Stimulated activated CD4-positive, alpha-beta T cell treated with anti-CD3 and anti-CD28 coated beads, Interleukin-2, amount 100 ng/mL, for 48 hours (primary cell): ENCODE measurements at regions not wholly inside any gene's neighbourhood (a gene's known extent, or its start where the extent isn't known, plus 50 kb on each side); places are given as distances from the start of the nearest gene placed in this dataset.
"Not testable (repeated sequence)": the region's sequence is repeated elsewhere in the genome, so short reads cannot be mapped to it uniquely, and the experiment has no call there.

Experiments used
- DNase-seq, 2 donors: peaks; one replicate each; pipeline ENCODE4 v3.0.0-alpha.2; 2020

DNA sequence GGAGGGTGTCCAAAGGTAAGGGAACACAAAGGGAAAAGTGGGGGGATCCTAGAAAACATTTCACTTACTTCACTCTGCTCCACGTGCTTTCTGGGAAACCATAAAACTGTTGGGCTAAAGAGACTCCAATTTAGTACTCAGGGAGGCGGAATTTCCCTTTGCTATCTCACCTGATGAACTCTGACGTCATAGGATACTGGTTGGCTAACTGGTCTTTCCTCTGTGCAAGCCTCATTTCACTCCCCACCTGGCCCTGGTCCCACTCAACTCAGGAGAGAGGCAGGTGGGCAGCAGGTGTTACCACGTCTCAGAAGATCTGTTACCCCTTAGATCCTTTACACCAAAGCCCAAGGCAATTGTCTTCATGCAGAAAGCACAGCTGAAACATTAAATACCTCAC lies 51.8 kb upstream of the PMAIP1 start:
- DNase-seq, result no peak

DNA sequence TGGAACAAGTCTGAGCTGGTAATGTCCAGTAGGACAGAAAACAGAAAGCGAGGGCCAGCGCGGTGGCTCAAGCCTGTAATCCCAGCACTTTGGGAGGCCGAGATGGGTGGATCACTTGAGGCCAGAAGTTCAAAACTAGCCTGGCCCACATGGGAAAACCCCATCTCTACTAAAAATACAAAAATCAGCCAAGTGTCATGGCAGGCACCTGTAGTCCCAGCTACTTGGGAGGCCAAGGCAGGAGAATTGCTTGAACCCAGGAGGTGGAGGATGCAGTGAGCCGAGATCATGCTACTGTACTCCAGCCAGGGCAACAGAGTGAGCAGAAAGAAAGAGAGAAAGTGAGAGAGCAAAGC lies 52.3 kb upstream of the PMAIP1 start:
- not testable (repeated sequence) for DNase-seq

GRCh38 chr18:59846814-59847490 lies 52.8 kb upstream of the PMAIP1 start:
- peak; percentile 19 to 21 for DNase-seq

- no peak for DNase-seq
Measured at GRCh38 chr18:59842947-59843346, 56.8 kb upstream of the PMAIP1 start.

- DNase-seq, result no peak
Measured at GRCh38 chr18:59839931-59840685, 59.7 kb upstream of the PMAIP1 start.

GRCh38 chr18:59839246-59839645 lies 60.5 kb upstream of the PMAIP1 start:
- DNase-seq, result no peak

GRCh38 chr18:59837586-59837985 lies 62.2 kb upstream of the PMAIP1 start:
- peak; percentile 29 to 37 for DNase-seq

- no peak for DNase-seq
Measured at GRCh38 chr18:59835605-59836379, 64.0 kb upstream of the PMAIP1 start.

- DNase-seq, result no peak
Measured at GRCh38 chr18:59834267-59834666, 65.5 kb upstream of the PMAIP1 start.

DNA sequence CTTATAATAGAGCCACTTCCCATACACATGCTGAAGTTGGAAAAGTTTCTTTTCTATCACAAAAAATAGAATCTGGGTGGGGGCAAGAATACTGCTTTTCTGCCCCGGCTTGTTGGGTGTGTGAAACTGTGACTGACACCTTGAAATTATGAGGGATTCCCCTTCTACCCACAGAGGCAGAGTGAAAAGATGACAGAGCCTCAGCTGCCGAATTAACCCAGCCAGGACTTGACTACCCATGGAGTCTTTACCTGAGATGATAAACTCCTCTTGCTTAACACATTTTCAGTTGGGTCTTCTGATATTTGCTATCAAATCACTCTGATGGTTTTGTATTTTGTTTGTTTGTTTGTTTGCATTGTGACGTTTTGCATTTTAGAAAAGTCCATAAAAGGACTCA lies 66.0 kb upstream of the PMAIP1 start:
- no peak for DNase-seq

DNA sequence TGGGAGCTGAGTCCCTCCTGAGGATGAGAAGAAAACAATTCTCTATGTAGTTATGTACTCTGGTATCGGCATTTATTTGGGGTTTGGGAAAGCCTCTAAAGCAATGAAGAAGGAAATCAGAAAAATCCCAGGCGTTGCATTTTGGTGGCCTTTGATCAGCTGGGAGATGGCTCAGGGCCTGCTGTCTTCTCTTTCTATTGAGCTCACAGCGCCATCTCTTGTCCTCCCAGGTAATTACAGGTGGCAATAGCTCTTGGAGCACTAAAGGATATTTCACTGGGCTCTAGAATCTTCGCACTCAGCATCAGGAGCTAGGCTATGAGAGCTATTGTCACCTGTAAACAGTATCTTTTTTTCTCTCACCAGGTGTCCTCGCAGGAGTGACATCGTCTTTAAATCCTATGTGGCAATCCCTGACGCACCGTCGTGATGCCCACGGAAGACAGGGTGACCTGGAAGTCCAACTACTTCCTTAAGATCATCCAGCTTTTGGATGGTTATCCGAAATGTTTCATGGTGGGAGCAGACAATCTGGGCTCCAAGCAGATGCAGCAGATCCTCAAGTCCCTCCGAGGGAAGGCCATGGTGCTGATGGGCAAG lies 76.1 kb upstream of the PMAIP1 start:
- peak; percentile 47 to 49 for DNase-seq

DNA sequence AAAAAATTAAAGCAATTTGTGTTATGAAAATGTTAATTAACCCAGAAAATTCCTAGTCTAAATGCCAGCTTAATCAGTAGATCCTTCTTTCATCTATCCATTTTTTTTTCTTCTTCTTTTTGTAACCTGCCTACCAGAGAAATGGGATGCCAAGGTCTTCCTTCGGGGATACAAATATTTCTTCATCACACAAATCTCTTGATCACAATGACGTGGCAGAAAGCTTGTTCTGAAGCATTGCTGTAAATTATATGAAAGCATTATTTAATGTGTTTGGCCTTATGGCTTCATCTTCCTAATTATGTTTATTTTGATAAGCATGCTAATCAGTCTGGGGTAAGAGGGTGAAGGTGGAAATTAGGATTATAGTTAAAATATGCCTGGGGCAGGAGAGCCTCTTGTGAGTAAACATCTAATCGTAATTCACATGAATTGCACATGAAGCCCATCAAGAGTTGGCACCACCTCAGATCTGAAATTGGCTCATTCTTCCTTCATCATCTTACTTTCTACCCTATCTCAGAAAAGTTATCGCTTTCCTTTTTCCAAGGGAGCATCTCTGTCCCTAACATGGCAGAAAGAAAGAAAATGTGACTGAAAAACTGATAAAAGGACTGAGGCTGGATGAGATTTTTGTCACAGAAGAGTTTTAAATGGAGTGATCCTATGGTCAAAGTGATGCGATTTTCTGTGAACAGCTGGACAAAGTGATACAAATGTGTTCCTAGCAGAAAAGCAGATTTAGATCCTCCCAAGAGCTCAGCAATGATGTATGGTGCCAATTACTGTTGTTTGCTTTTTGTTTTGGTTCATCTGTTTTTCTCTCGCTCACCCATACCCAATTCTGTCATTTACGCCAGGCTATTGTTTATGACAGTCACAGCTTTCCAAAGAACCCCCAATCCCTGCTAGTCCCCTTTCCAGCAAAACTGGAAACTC lies 76.9 kb upstream of the PMAIP1 start:
- DNase-seq, result no peak

DNA sequence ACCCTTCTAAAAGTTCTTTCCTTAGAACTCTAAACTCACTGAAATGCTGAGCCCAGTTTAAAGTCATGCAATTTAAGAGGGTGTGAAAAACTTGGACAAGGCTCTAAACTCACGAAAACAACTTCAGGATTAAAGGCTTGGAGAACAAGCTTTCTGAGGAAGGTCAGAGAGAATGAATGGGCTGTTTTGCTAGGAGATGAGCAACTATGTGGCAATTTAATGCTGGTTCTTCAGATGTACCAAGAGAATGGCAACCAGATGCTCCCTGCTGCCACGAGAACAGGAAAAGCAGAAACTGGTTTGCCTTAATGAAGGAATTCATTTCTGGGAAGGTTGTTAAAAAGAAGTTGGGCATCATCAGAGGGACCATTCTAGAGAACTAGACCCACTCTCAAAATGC lies 77.8 kb upstream of the PMAIP1 start:
- no peak for DNase-seq

DNA sequence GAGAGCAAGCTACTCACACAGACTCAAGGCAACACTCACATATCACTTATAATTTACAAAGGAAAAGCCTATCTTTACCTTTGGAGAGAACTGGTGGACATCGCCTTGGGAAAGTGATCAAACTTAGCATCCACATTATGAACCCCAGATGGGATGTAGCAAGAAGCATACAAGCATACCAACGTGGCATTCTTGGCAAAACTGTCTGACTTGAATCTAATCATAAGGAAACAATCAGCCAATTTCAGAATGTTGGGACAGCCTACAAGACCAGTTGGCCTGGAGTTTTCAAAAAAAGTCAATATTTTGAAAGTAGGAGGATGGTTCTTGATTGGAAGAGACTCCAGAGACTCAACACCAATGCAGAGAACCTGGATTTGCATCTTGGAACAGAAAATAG lies 79.1 kb upstream of the PMAIP1 start:
- DNase-seq, result no peak

- no peak for DNase-seq
Measured at GRCh38 chr18:59818769-59819168, 81.0 kb upstream of the PMAIP1 start.

DNA sequence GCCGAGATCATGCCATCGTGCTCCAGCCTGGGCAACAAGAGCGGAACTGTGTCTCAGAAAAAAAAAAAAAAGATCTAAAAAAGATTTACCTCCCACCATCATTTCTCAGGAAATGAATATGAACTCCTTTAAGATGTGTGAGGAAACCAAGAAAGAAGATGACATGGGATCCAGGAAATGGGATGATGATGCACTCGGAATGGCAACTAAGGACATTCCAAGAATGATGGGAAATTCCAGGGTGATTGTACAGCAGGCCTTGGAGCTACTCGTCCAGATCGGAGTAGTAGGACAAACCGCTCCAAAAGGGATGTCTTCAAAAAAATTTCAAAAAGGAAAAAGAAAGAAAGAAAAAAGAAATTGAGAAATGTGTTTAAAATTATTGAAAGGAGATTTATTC lies 84.9 kb upstream of the PMAIP1 start:
- no peak for DNase-seq

DNA sequence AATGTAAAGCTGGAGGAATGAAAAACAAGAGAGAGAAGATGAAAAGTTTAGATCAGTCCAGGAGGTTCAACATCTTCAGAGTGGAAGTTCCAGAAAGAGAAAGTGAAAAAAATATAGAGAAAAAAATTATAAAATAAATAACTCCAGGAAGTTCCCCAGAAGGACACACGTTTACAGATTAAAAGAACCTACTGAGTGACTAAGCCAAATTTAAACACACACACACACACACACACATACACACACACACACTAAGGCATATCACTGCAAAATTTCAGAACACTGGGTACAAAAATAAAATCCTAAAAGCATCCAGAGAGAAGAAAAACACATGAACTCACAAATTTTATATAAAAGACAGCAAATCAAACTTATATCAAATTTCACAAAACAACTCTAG lies 85.9 kb upstream of the PMAIP1 start:
- DNase-seq, result no peak

DNA sequence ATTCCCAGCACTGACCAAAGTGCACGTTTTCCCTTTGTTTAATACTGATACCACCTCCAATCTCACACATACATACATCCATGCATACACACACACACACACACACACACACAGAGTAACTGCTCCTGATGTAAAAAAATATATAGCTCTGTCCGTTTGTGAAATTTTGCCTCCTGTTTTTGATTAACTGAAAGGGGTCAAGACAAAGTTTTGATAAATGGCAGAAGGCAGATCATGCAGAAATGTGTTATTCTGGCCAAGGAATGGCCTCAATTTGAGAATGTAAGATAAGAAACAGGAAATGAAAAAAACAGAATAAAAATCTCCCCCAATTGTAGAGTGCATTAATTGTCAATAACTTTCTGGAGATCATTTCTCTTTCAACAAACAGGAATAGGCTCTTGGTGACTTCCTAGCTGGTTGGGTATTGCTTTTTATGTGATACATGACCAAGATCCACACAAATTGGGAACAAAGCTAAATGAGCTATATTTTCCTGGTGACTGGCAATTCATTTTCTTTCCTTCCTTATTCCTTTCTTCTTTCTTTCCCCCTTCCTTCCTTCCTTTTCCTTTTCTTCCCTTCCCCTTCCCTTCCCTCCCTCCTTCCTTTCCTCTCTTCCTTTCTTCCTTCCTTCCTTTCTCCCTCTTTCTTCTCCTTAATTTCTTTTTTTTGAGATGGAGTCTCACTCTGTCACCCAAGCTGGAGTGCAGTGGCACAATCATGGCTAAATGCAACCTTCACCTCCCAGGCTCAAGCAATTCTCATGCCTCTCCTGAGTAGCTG lies 88.9 kb upstream of the PMAIP1 start:
- DNase-seq, result no peak

DNA sequence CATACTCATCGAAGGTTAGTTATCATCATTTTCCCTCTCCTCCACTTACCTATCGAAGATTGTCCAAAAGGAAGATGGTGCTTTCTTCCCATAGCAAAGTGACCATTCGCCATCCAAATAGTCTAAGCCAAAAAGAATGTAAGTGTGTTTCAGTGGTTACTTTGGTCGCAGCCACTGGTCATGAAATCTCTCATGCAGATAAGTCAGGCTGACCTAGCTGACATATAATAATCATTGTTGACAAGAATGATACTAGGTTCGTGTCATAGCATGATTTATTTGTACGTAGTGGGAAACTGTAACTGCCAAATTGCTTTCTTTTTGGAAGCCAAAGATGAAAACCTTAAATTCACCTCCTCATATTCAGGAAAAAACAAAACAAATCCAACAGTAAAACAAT lies 89.6 kb upstream of the PMAIP1 start:
- no peak for DNase-seq

- DNase-seq, result no peak
Measured at GRCh38 chr18:59802031-59802430, 97.8 kb upstream of the PMAIP1 start.

DNA sequence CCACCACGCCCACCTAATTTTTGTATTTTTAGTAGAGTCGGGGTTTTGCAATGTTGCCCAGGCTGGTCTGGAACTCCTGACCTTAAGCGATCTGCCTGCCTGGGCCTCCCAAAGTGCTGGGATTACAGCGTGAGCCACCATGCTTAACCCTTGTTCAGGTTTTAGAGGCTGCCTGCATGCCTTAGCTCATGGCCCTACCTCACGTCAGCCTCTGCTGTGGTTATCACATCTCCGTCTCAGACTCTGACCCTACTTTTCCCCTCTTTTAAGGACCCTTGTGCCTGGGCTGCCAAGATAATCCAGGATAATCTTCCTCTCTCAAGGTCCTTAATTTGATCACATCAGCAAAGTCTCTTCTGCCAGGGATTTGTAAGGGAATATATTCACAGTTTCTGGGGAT lies 98.2 kb upstream of the PMAIP1 start:
- DNase-seq, result no peak

GRCh38 chr18:59800897-59801296 lies 98.9 kb upstream of the PMAIP1 start:
- DNase-seq, result no peak
